ENCODE measurements at regions not wholly inside any gene's neighbourhood (a gene's known extent, or its start where the extent isn't known, plus 50 kb on each side); places are given as distances from the start of the nearest gene placed in this dataset.

GRCh38 chr22:27534720-27535125, 266.8 kb downstream of the MN1 start:
- Histone ChIP-seq H3K9me3 (ENCODE audit: control insufficient read depth in 2 of 3, insufficient read depth in 1 of 3, low read length in 3 of 3) (peaks cover 0 to 5% (median 0%) of the 10 kb centered on the region in 3 donors), H3K9ac (ENCODE audit: low read length in 3 of 3) (no peak overlapping the region), H3K4me3 (ENCODE audit: low read length in 3 of 3) (no peak overlapping the region), H3K27me3 (ENCODE audit: control insufficient read depth, insufficient read depth, low read length) (no peaks in the 10 kb centered on the region), H3K36me3 (ENCODE audit: control insufficient read depth in 2 of 3, insufficient read depth in 3 of 3, low read length in 3 of 3) (no peaks in the 10 kb centered on the region), H3K27ac (ENCODE audit: low read depth in 2 of 2, low read length in 2 of 2) (no peak overlapping the region), H3K4me1 (ENCODE audit: control insufficient read depth in 2 of 3, insufficient read depth in 2 of 3, low read depth in 1 of 3, low read length in 3 of 3) (no peaks in the 10 kb centered on the region)
- DNase-seq (no peak), FAIRE-seq (no peak)
- no peak for TF ChIP-seq CTCF (IDR thresholded peaks at IDR 0.05; ENCODE audit: borderline replicate concordance, extremely low read depth, insufficient read depth)
- intact Hi-C loops (cut with DNase I), result no loop called here

DNA sequence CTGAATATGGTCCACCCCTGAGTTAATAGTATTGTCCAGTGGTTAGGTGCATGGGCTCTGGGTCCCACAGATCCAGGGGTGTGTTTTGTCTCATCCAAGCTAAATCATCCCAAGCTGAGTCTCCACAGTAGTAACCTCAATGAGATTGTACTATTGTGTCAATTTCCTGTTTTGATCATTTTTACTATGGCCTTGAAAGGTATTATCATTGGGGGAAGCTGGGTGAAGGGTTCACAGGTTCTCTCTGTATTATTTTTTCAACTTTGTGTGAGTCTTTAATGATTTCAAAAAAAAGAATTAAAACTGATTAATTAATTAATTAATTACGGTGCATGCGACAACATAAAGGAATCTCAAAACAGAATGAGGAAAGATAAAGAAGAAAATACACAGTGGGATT, 266.1 kb downstream of the MN1 start:
- Histone ChIP-seq H3K4me1 (ENCODE audit: control insufficient read depth in 2 of 3, insufficient read depth in 2 of 3, low read depth in 1 of 3, low read length in 3 of 3) (no peaks in the 10 kb centered on the region), H3K9ac (ENCODE audit: low read length in 3 of 3) (no peak overlapping the region), H3K27ac (ENCODE audit: low read depth in 2 of 2, low read length in 2 of 2) (no peak overlapping the region), H3K4me3 (ENCODE audit: low read length in 3 of 3) (no peak overlapping the region), H3K27me3 (ENCODE audit: control insufficient read depth, insufficient read depth, low read length) (no peaks in the 10 kb centered on the region), H3K36me3 (ENCODE audit: control insufficient read depth in 2 of 3, insufficient read depth in 3 of 3, low read length in 3 of 3) (no peaks in the 10 kb centered on the region), H3K9me3 (ENCODE audit: control insufficient read depth in 2 of 3, insufficient read depth in 1 of 3, low read length in 3 of 3) (peaks cover 0 to 5% (median 0%) of the 10 kb centered on the region in 3 donors)
- no peak for TF ChIP-seq CTCF (IDR thresholded peaks at IDR 0.05; ENCODE audit: borderline replicate concordance, extremely low read depth, insufficient read depth)
- intact Hi-C loops (cut with DNase I), result no loop called here
- DNase-seq (no peak), FAIRE-seq (no peak)

DNA sequence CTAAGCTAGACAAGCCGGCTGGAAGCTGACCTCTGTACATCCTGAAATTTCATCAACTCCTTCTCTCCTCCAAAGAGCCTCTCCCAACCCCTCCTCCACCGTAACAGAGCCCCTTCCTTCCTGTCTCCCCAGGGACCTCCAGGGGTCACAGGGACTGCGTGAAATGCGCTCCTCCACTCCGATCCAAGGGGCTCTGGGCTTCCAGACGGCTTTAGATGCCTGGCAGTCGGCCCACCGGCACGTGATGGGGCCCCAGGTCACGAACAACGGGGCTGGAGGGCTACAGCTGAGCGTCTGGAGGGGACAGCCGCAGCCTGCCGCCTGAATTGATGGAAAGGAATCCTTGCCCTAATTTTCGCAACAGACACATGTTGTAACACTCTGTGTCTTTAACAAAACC, 264.1 kb downstream of the MN1 start:
- FAIRE-seq, result no peak
- intact Hi-C loops (cut with DNase I), result no loop called here

More for the DNA sequence above, 264.1 kb downstream of the MN1 start:
- DNase-seq, result peak; percentile 63 to 87 (median 74)
- Histone ChIP-seq H3K27me3 (ENCODE audit: control insufficient read depth, insufficient read depth, low read length) (no peaks in the 10 kb centered on the region), H3K4me3 (ENCODE audit: low read length in 3 of 3) (no peak overlapping the region), H3K9me3 (ENCODE audit: control insufficient read depth in 2 of 3, insufficient read depth in 1 of 3, low read length in 3 of 3) (no peaks in the 10 kb centered on the region), H3K9ac (ENCODE audit: low read length in 3 of 3) (no peak overlapping the region), H3K27ac (ENCODE audit: low read depth in 2 of 2, low read length in 2 of 2) (no peak overlapping the region), H3K4me1 (ENCODE audit: control insufficient read depth in 2 of 3, insufficient read depth in 2 of 3, low read depth in 1 of 3, low read length in 3 of 3) (no peaks in the 10 kb centered on the region), H3K36me3 (ENCODE audit: control insufficient read depth in 2 of 3, insufficient read depth in 3 of 3, low read length in 3 of 3) (no peaks in the 10 kb centered on the region)
- TF ChIP-seq CTCF (IDR thresholded peaks at IDR 0.05; ENCODE audit: borderline replicate concordance, extremely low read depth, insufficient read depth), result no peak

Measured in kidney (tissue), 13 donors.